Keratinocyte (primary cell): ENCODE measurements at regions not wholly inside any gene's neighbourhood (a gene's known extent, or its start where the extent isn't known, plus 50 kb on each side); places are given as distances from the start of the nearest gene placed in this dataset.

Experiments
- DNase-seq: peaks from one replicate; pipeline ENCODE4 v3.0.0-alpha.2; 2011; ENCODE audit warnings: low read depth, missing footprints, low spot score
- FAIRE-seq: peaks from 2 replicates; lab custom pipeline; 2011; peaks lifted over from hg19 to GRCh38; lab: Jason Lieb, UNC
- H2AFZ ChIP-seq: 2 replicates; pipeline ENCODE4 v1.6.0; 2012; ENCODE audit warnings: low read length, control low read depth, inconsistent platforms; ENCODE audit not compliant: control insufficient read depth
- H3K27ac ChIP-seq: 2 replicates; pipeline ENCODE4 v1.5.1; 2011; ENCODE audit warnings: low read length; ENCODE audit not compliant: control insufficient read depth, insufficient read depth
- H3K27me3 ChIP-seq: 3 replicates; pipeline ENCODE4 v1.6.0; 2011; ENCODE audit warnings: low read length; ENCODE audit not compliant: control insufficient read depth, insufficient read depth; ENCODE audit errors: extremely low read depth
- H3K36me3 ChIP-seq, 2 experiments: 2 replicates in 1 of 2; 3 replicates in 1 of 2; pipeline ENCODE4 v1.5.1; 2011; ENCODE audit warnings: low read length in 2 of 2, mild to moderate bottlenecking in 1 of 2; ENCODE audit not compliant: control insufficient read depth in 2 of 2, insufficient read depth in 2 of 2; ENCODE audit errors: extremely low read depth in 1 of 2
- H3K4me1 ChIP-seq: 3 replicates; pipeline ENCODE4 v1.5.1; 2011; ENCODE audit warnings: low read length; ENCODE audit not compliant: control insufficient read depth, insufficient read depth; ENCODE audit errors: extremely low read depth
- H3K4me2 ChIP-seq: 3 replicates; pipeline ENCODE4 v1.6.0; 2011; ENCODE audit warnings: low read depth, low read length; ENCODE audit not compliant: control insufficient read depth, insufficient read depth; ENCODE audit errors: extremely low read depth
- H3K4me3 ChIP-seq, 3 experiments: fragments of 200-600 bp in 1 of 3; sonication (generic) in 1 of 3; 2 replicates in 2 of 3; 3 replicates in 1 of 3; pipeline ENCODE4 v1.5.1; 2011 to 2016; ENCODE audit warnings: low read length in 3 of 3, mild to moderate bottlenecking in 3 of 3, control low read depth in 2 of 3, inconsistent platforms in 1 of 3, low read depth in 1 of 3, mixed read lengths in 1 of 3, mixed run types in 1 of 3, moderate library complexity in 1 of 3; ENCODE audit not compliant: control insufficient read depth in 2 of 3, insufficient read depth in 2 of 3; ENCODE audit errors: extremely low read depth in 1 of 3
- H3K79me2 ChIP-seq: 2 replicates; pipeline ENCODE4 v1.6.0; 2012; ENCODE audit warnings: low read length; ENCODE audit not compliant: control insufficient read depth, insufficient read depth
- H3K9ac ChIP-seq: 3 replicates; pipeline ENCODE4 v1.6.0; 2011; ENCODE audit warnings: low read length; ENCODE audit not compliant: control insufficient read depth, insufficient read depth; ENCODE audit errors: extremely low read depth
- H3K9me1 ChIP-seq: 3 replicates; pipeline ENCODE4 v1.6.0; 2011; ENCODE audit warnings: low read length; ENCODE audit not compliant: control insufficient read depth, insufficient read depth; ENCODE audit errors: extremely low read depth
- H3K9me3 ChIP-seq: 2 replicates; pipeline ENCODE4 v1.5.1; 2012; ENCODE audit warnings: low read depth, low read length; ENCODE audit not compliant: control insufficient read depth
- H4K20me1 ChIP-seq: 3 replicates; pipeline ENCODE4 v1.6.0; 2011; ENCODE audit warnings: low read length; ENCODE audit not compliant: control insufficient read depth, insufficient read depth; ENCODE audit errors: extremely low read depth
- CTCF ChIP-seq, 3 experiments: IDR thresholded peaks in 1 of 3; conservative IDR thresholded peaks in 1 of 3; optimal IDR thresholded peaks in 1 of 3; 2 replicates in 2 of 3; 3 replicates in 1 of 3; pipeline versions ENCODE3 to v1.5.1; 2011; ENCODE audit warnings: low read length in 3 of 3, mild to moderate bottlenecking in 3 of 3, moderate library complexity in 2 of 3, control low read depth in 1 of 3, inconsistent platforms in 1 of 3; ENCODE audit not compliant: insufficient read depth in 2 of 3; ENCODE audit errors: extremely low read depth in 1 of 3
- EZH2 ChIP-seq: IDR thresholded peaks from one replicate; pipeline ENCODE4 v1.6.1; 2012; ENCODE audit warnings: inconsistent platforms, mild to moderate bottlenecking, low read length, moderate library complexity
- dilution Hi-C: fragments of 300-500 bp; cut with MboI; formaldehyde crosslinking; loops from one replicate; pipeline ENCODE4 v1.7.0; 2020; ENCODE audit warnings: low sequenced_read_pairs; ENCODE audit not compliant: extremely low pct_ligation_motif_present

- no peak overlapping the region for H3K27ac ChIP-seq
- dilution Hi-C loops: no loop called here
- no peaks in the 10 kb centered on the region for H4K20me1 ChIP-seq
- no peaks in the 10 kb centered on the region for H3K9me1 ChIP-seq
- no peak overlapping the region for H3K9ac ChIP-seq
- no peaks in the 10 kb centered on the region for H3K9me3 ChIP-seq
- no peak overlapping the region for H3K4me3 ChIP-seq
- DNase-seq (no peak), FAIRE-seq (no peak)
- H2AFZ ChIP-seq: no peak overlapping the region
- no peaks in the 10 kb centered on the region for H3K36me3 ChIP-seq
- no peaks in the 10 kb centered on the region for H3K4me1 ChIP-seq
- peaks cover 24% of the 10 kb centered on the region for H3K27me3 ChIP-seq
- H3K4me2 ChIP-seq: no peak overlapping the region
- TF ChIP-seq EZH2 (no peak), CTCF (optimal IDR thresholded peaks at IDR 0.05 in 1 of 3, IDR thresholded peaks at IDR 0.05 in 1 of 3, conservative IDR thresholded peaks at IDR 0.05 in 1 of 3; ENCODE audit: extremely low read depth in 1 of 3, insufficient read depth in 2 of 3, low read length in 3 of 3) (no peak)
- no peaks in the 10 kb centered on the region for H3K79me2 ChIP-seq
Observed at GRCh38 chr9:36764364-36765076, 191.8 kb downstream of the MELK start.

- Histone ChIP-seq H2AFZ (no peak overlapping the region), H3K4me3 (no peak overlapping the region), H3K4me2 (no peak overlapping the region), H3K79me2 (no peaks in the 10 kb centered on the region), H3K36me3 (no peaks in the 10 kb centered on the region), H3K27ac (no peak overlapping the region), H3K27me3 (peaks cover 24% of the 10 kb centered on the region), H3K4me1 (no peaks in the 10 kb centered on the region), H4K20me1 (no peaks in the 10 kb centered on the region), H3K9me1 (no peaks in the 10 kb centered on the region), H3K9ac (no peak overlapping the region), H3K9me3 (no peaks in the 10 kb centered on the region)
- DNase-seq (no peak), FAIRE-seq (no peak)
- no peak for TF ChIP-seq EZH2
- dilution Hi-C loops: no loop called here
Observed at GRCh38 chr9:36765077-36765390, 192.3 kb downstream of the MELK start.
